Ishikawa (cell line): ENCODE measurements at regions not wholly inside any gene's neighbourhood (a gene's known extent, or its start where the extent isn't known, plus 50 kb on each side); places are given as distances from the start of the nearest gene placed in this dataset.

ENCODE experiments used
- CEBPB ChIP-seq: IDR thresholded peaks from 2 replicates; pipeline ENCODE4 v1.6.1; 2012
- CREB1 ChIP-seq: IDR thresholded peaks from 2 replicates; pipeline ENCODE4 v1.6.1; 2012; ENCODE audit warnings: low read depth
- EGR1 ChIP-seq: IDR thresholded peaks from 2 replicates; pipeline ENCODE4 v1.6.1; 2012
- EP300 ChIP-seq: IDR thresholded peaks from 2 replicates; pipeline ENCODE4 v1.6.1; 2012; ENCODE audit warnings: borderline replicate concordance
- FOXM1 ChIP-seq: IDR thresholded peaks from 2 replicates; pipeline ENCODE4 v1.6.1; 2012; ENCODE audit warnings: low read depth, borderline replicate concordance
- MAX ChIP-seq: IDR thresholded peaks from 2 replicates; pipeline ENCODE4 v1.6.1; 2012
- NFIC ChIP-seq: IDR thresholded peaks from 2 replicates; pipeline ENCODE4 v1.6.1; 2012
- RAD21 ChIP-seq: IDR thresholded peaks from 2 replicates; pipeline ENCODE4 v1.6.1; 2012; ENCODE audit warnings: low read depth
- TAF1 ChIP-seq: IDR thresholded peaks from 2 replicates; pipeline ENCODE4 v1.6.1; 2012; ENCODE audit warnings: low read depth, mild to moderate bottlenecking
- TCF12 ChIP-seq: IDR thresholded peaks from 2 replicates; pipeline ENCODE4 v1.6.1; 2012; ENCODE audit warnings: low read depth
- TEAD4 ChIP-seq: IDR thresholded peaks from 2 replicates; pipeline ENCODE4 v1.6.1; 2012
- USF1 ChIP-seq: IDR thresholded peaks from 2 replicates; pipeline ENCODE4 v1.6.1; 2012
- YY1 ChIP-seq: IDR thresholded peaks from 2 replicates; pipeline ENCODE4 v1.6.1; 2012; ENCODE audit warnings: low read depth
- ZBTB7A ChIP-seq: IDR thresholded peaks from 2 replicates; pipeline ENCODE4 v1.6.1; 2012; ENCODE audit warnings: low read depth
- TF ChIP-seq, protein P1 (sequence below): IDR thresholded peaks from 2 replicates; pipeline ENCODE4 v1.6.1; 2012; ENCODE audit warnings: low read depth, mild to moderate bottlenecking

GRCh38 chr4:180636696-180637404 lies 1606.4 kb upstream of the TENM3 start:
- TF ChIP-seq TAF1, result no peak

DNA sequence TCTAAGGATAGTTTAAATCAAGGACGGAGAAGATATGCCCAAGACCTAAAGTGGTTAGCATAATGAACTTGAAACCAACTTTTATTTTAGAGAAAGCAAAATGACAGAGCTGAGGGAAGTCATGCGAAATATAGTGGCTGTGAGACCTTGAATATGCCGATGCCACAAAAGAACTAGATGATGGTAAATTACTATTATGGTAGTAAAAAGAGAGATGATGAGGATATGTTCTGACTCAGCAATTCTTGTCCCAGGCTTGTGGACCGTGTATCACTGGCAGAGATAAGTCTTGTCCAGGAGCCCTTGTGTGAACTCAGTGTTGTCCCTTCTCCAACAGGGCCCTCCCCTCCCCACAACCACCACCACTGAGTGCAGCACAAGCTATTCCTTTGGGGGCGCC lies 1605.6 kb upstream of the TENM3 start:
- TF ChIP-seq TEAD4 (no peak), MAX (no peak), EGR1 (no peak), TCF12 (no peak), YY1 (no peak), CREB1 (no peak)

GRCh38 chr4:180640193-180640592 lies 1603.0 kb upstream of the TENM3 start:
- TF ChIP-seq FOXM1 (no peak), TEAD4 (no peak), ZBTB7A (no peak), CREB1 (no peak)

GRCh38 chr4:180641495-180641894 lies 1601.7 kb upstream of the TENM3 start:
- TF ChIP-seq RAD21, result peak; percentile 15; the same call in 1 of the 2 replicates
- TF ChIP-seq USF1, result no peak
- TF ChIP-seq MAX, result no peak

DNA sequence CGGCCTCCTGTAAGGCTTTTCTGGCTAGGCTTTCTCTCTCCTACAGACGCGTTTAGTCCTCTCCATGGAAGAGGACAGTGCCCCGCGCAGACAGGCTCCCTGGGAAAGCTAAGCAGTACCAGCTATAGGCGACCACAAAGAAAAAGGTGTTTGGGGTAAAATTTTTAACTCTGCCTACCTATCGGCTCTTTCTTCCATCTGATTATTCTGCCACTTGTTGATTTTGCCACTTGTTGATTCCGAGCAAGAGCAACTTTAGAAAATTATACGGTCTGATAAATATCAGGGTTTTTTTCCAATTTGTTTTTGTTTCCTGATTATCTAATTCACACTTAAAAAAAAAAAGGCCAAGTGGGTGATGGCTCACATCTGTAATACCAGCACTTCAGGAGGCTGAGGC lies 1600.5 kb upstream of the TENM3 start:
- no peak for TF ChIP-seq ZBTB7A
- TF ChIP-seq, protein P1, sequence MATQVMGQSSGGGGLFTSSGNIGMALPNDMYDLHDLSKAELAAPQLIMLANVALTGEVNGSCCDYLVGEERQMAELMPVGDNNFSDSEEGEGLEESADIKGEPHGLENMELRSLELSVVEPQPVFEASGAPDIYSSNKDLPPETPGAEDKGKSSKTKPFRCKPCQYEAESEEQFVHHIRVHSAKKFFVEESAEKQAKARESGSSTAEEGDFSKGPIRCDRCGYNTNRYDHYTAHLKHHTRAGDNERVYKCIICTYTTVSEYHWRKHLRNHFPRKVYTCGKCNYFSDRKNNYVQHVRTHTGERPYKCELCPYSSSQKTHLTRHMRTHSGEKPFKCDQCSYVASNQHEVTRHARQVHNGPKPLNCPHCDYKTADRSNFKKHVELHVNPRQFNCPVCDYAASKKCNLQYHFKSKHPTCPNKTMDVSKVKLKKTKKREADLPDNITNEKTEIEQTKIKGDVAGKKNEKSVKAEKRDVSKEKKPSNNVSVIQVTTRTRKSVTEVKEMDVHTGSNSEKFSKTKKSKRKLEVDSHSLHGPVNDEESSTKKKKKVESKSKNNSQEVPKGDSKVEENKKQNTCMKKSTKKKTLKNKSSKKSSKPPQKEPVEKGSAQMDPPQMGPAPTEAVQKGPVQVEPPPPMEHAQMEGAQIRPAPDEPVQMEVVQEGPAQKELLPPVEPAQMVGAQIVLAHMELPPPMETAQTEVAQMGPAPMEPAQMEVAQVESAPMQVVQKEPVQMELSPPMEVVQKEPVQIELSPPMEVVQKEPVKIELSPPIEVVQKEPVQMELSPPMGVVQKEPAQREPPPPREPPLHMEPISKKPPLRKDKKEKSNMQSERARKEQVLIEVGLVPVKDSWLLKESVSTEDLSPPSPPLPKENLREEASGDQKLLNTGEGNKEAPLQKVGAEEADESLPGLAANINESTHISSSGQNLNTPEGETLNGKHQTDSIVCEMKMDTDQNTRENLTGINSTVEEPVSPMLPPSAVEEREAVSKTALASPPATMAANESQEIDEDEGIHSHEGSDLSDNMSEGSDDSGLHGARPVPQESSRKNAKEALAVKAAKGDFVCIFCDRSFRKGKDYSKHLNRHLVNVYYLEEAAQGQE, result no peak
- no peak for TF ChIP-seq CREB1
- TF ChIP-seq MAX, result no peak
- TF ChIP-seq YY1, result no peak
- no peak for TF ChIP-seq CEBPB
- no peak for TF ChIP-seq TAF1
- no peak for TF ChIP-seq EP300
- TF ChIP-seq RAD21, result no peak
- no peak for TF ChIP-seq NFIC
- no peak for TF ChIP-seq TCF12
- TF ChIP-seq EGR1, result no peak
- no peak for TF ChIP-seq USF1
- TF ChIP-seq FOXM1, result no peak
- no peak for TF ChIP-seq TEAD4

DNA sequence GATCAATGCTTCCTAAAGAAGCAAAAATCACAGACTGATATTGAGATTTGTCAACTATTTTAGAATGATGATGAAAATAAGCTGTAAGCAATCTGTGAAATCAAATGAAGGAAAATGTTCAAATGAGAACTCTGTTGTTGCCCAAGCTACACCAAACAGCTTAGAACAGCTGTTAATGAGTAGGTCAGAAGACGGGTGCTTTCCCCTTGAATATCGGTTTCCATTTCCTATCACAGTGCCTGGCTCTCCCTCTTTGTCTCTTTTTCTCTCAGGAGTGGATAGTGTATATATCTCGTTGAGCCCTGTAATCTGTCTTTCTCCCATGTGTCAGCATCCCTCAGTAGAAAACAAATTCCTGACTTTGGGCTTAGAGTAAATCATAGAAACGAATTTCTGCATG lies 1592.9 kb upstream of the TENM3 start:
- no peak for TF ChIP-seq YY1
- no peak for TF ChIP-seq MAX
- TF ChIP-seq USF1, result no peak
- TF ChIP-seq EP300, result no peak
- TF ChIP-seq CREB1, result no peak
- no peak for TF ChIP-seq EGR1
- no peak for TF ChIP-seq TEAD4
- TF ChIP-seq, protein P1, result no peak
- no peak for TF ChIP-seq RAD21
- TF ChIP-seq CEBPB, result no peak
- TF ChIP-seq FOXM1, result no peak
- TF ChIP-seq ZBTB7A, result no peak
- no peak for TF ChIP-seq TAF1
- no peak for TF ChIP-seq NFIC
